ENCODE measurements at regions not wholly inside any gene's neighbourhood (a gene's known extent, or its start where the extent isn't known, plus 50 kb on each side); places are given as distances from the start of the nearest gene placed in this dataset.

GRCh38 chr7:130923930-130924329, 189.9 kb upstream of the KLF14 start:
- peak overlapping the region; percentile 94 for H3K27ac ChIP-seq (ENCODE audit: low read depth, low read length, poor library complexity, severe bottlenecking)
- H3K4me3 ChIP-seq (ENCODE audit: low read depth, low read length, poor library complexity, severe bottlenecking), result no peak overlapping the region
- H3K27me3 ChIP-seq (replicated peaks; ENCODE audit: insufficient read depth, low read depth, low read length, poor library complexity), result no peaks in the 10 kb centered on the region
- TF ChIP-seq EZH2 (IDR thresholded peaks at IDR 0.05; ENCODE audit: borderline replicate concordance, low read depth, low read length, poor library complexity, severe bottlenecking) (no peak), CTCF (conservative IDR thresholded peaks at IDR 0.05; ENCODE audit: low read depth, low read length) (no peak)
- intact Hi-C loops (cut with micrococcal nuclease; ENCODE audit: unreplicated experiment), result loop anchor here (2.0 kb wide), 1 partner anchor 51 kb away; no protein-coding TSS in a partner anchor
- CTCF ChIA-PET, result no interaction called here
- peaks cover 91% of the 10 kb centered on the region for H3K4me1 ChIP-seq (ENCODE audit: insufficient read depth, low read length, poor library complexity, severe bottlenecking)
- POLR2A ChIA-PET (ENCODE audit: low non-redundant PET), result no interaction called here
- DNase-seq (ENCODE audit: low spot score), result no peak
- no TSS peak for BruUV-seq (replicated peaks)
- H3K9me3 ChIP-seq (ENCODE audit: low read depth, low read length, poor library complexity, severe bottlenecking), result no peaks in the 10 kb centered on the region
- peaks cover 31% of the 10 kb centered on the region for H3K36me3 ChIP-seq (ENCODE audit: insufficient read depth, low read length, poor library complexity, severe bottlenecking)

- CTCF ChIA-PET, result no interaction called here
These were observed 191.3 kb upstream of the KLF14 start for GRCh38 chr7:130925136-130925794.

GRCh38 chr7:130926001-130926691, 192.1 kb upstream of the KLF14 start:
- ChIA-PET POLR2A (ENCODE audit: low non-redundant PET) (interaction anchor here (1.3 kb wide), 1 partner anchor 33 kb away, joined by 16 read pairs; no protein-coding TSS in a partner anchor), CTCF (no interaction called here)
- BruUV-seq (replicated peaks), result no TSS peak
- Histone ChIP-seq H3K27ac (ENCODE audit: low read depth, low read length, poor library complexity, severe bottlenecking) (peak overlapping the region; percentile 94), H3K36me3 (ENCODE audit: insufficient read depth, low read length, poor library complexity, severe bottlenecking) (peaks cover 31% of the 10 kb centered on the region), H3K27me3 (replicated peaks; ENCODE audit: insufficient read depth, low read depth, low read length, poor library complexity) (no peaks in the 10 kb centered on the region), H3K9me3 (ENCODE audit: low read depth, low read length, poor library complexity, severe bottlenecking) (no peaks in the 10 kb centered on the region), H3K4me3 (ENCODE audit: low read depth, low read length, poor library complexity, severe bottlenecking) (no peak overlapping the region), H3K4me1 (ENCODE audit: insufficient read depth, low read length, poor library complexity, severe bottlenecking) (peaks cover 90% of the 10 kb centered on the region)
- TF ChIP-seq EZH2 (IDR thresholded peaks at IDR 0.05; ENCODE audit: borderline replicate concordance, low read depth, low read length, poor library complexity, severe bottlenecking) (no peak), CTCF (conservative IDR thresholded peaks at IDR 0.05; ENCODE audit: low read depth, low read length) (no peak)
- peak; percentile 32 for DNase-seq (ENCODE audit: low spot score)
- intact Hi-C loops (cut with micrococcal nuclease; ENCODE audit: unreplicated experiment), result no loop called here

More at GRCh38 chr7:130925136-130925794, 191.3 kb upstream of the KLF14 start:
- DNase-seq (ENCODE audit: low spot score), result no peak
- Histone ChIP-seq H3K27me3 (replicated peaks; ENCODE audit: insufficient read depth, low read depth, low read length, poor library complexity) (no peaks in the 10 kb centered on the region), H3K9me3 (ENCODE audit: low read depth, low read length, poor library complexity, severe bottlenecking) (no peaks in the 10 kb centered on the region), H3K36me3 (ENCODE audit: insufficient read depth, low read length, poor library complexity, severe bottlenecking) (peaks cover 31% of the 10 kb centered on the region), H3K27ac (ENCODE audit: low read depth, low read length, poor library complexity, severe bottlenecking) (peak overlapping the region; percentile 94), H3K4me1 (ENCODE audit: insufficient read depth, low read length, poor library complexity, severe bottlenecking) (peaks cover 90% of the 10 kb centered on the region), H3K4me3 (ENCODE audit: low read depth, low read length, poor library complexity, severe bottlenecking) (no peak overlapping the region)
- POLR2A ChIA-PET (ENCODE audit: low non-redundant PET), result no interaction called here
- no peak for TF ChIP-seq CTCF (conservative IDR thresholded peaks at IDR 0.05; ENCODE audit: low read depth, low read length)
- no peak for TF ChIP-seq EZH2 (IDR thresholded peaks at IDR 0.05; ENCODE audit: borderline replicate concordance, low read depth, low read length, poor library complexity, severe bottlenecking)
- intact Hi-C loops (cut with micrococcal nuclease; ENCODE audit: unreplicated experiment), result loop anchor here (2.0 kb wide), 1 partner anchor 50 kb away; no protein-coding TSS in a partner anchor
- no TSS peak for BruUV-seq (replicated peaks)

Data from A673 (cell line).